ENCODE measurements at regions not wholly inside any gene's neighbourhood (a gene's known extent, or its start where the extent isn't known, plus 50 kb on each side); places are given as distances from the start of the nearest gene placed in this dataset.

- no peak overlapping the region for H3K4me3 ChIP-seq (ENCODE audit: low read length)
- no peak for TF ChIP-seq CTCF (IDR thresholded peaks at IDR 0.05; ENCODE audit: insufficient read depth, low read depth, low read length, missing control alignments)
- DNase-seq (ENCODE audit: low read depth) = no peak
These were observed 307.7 kb downstream of the TLE1 start for GRCh38 chr9:81381694-81382093.

- H3K4me3 ChIP-seq (ENCODE audit: low read length) = no peak overlapping the region
- TF ChIP-seq CTCF (IDR thresholded peaks at IDR 0.05; ENCODE audit: insufficient read depth, low read depth, low read length, missing control alignments) = no peak
- DNase-seq (ENCODE audit: low read depth) = no peak
These were observed 308.6 kb downstream of the TLE1 start for GRCh38 chr9:81380504-81381359.

GRCh38 chr9:81379655-81380054 is 309.7 kb downstream of the TLE1 start:
- TF ChIP-seq CTCF (IDR thresholded peaks at IDR 0.05; ENCODE audit: insufficient read depth, low read depth, low read length, missing control alignments) = no peak
- no peak overlapping the region for H3K4me3 ChIP-seq (ENCODE audit: low read length)
- no peak for DNase-seq (ENCODE audit: low read depth)

- no peak overlapping the region for H3K4me3 ChIP-seq (ENCODE audit: low read length)
- no peak for TF ChIP-seq CTCF (IDR thresholded peaks at IDR 0.05; ENCODE audit: insufficient read depth, low read depth, low read length, missing control alignments)
- no peak for DNase-seq (ENCODE audit: low read depth)
These were observed 311.4 kb downstream of the TLE1 start for GRCh38 chr9:81377921-81378320.

GRCh38 chr9:81377320-81377719 is 312.0 kb downstream of the TLE1 start:
- DNase-seq (ENCODE audit: low read depth) = no peak

GRCh38 chr9:81375187-81376100 is 313.9 kb downstream of the TLE1 start:
- no peak for TF ChIP-seq CTCF (IDR thresholded peaks at IDR 0.05; ENCODE audit: insufficient read depth, low read depth, low read length, missing control alignments)
- no peak overlapping the region for H3K4me3 ChIP-seq (ENCODE audit: low read length)
- no peak for DNase-seq (ENCODE audit: low read depth)

More at GRCh38 chr9:81377320-81377719, 312.0 kb downstream of the TLE1 start:
- H3K4me3 ChIP-seq (ENCODE audit: low read length) = no peak overlapping the region
- TF ChIP-seq CTCF (IDR thresholded peaks at IDR 0.05; ENCODE audit: insufficient read depth, low read depth, low read length, missing control alignments) = no peak
